GM21529 (cell line): ENCODE measurements at regions not wholly inside any gene's neighbourhood (a gene's known extent, or its start where the extent isn't known, plus 50 kb on each side); places are given as distances from the start of the nearest gene placed in this dataset.

Experiments
- ATAC-seq: cut with Tn5 transposase; IDR thresholded peaks from one replicate; pipeline ENCODE4 v1.9.1; 2021; ENCODE audit not compliant: unreplicated experiment

DNA sequence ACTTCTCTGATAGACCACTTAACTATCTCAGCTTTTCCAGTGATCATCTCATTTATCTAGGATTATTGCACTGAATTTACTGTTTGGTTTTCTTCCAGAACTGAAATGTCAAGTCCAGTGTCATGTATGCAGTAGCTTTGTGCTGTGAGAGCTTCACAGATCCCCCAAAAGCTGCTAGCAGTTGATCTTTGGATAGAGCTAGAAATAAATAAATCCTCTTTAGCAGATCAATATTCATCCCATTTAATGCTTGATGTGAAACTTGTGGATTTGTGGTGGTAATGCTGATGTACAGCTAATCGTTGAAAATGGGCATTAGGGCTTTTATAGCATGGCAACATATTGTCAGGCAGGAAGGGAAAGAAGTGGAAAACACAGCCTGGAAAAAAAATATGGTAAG lies 509.6 kb upstream of the FAM241A start:
- no peak for ATAC-seq

DNA sequence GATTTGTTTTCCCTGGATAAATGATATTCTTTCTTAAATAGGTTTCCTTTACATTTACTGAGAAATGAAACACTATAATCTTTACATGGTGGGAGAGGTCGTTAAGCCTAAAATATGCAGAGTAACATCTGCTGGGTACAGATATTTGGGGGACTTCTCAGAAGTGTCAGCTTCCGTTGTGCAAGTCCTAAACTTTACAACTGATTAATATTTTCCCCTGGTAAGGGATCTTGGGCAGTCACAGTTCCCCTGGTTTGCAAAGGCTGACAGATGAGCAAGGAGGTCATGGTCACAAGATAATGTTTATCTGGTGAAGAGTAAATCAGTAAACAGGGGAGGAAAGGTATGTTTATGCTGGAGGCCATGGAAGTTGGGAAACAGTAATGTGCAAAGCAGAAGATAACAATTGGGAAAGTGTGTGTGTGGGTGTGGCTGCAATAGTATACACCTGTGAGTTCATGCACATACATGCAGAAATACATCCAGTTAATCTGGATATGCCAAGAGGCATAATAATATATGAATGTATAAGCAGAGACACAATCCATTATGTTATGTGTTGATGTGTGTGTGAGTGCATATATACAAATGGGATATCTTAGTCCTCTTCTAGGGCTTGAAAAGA lies 508.2 kb upstream of the FAM241A start:
- no peak for ATAC-seq

GRCh38 chr4:111639120-111639690 lies 506.0 kb upstream of the FAM241A start:
- no peak for ATAC-seq

GRCh38 chr4:111639876-111640275 lies 505.4 kb upstream of the FAM241A start:
- ATAC-seq, result no peak

GRCh38 chr4:111641813-111642579 lies 503.3 kb upstream of the FAM241A start:
- ATAC-seq, result peak; percentile 96

- ATAC-seq, result no peak
These were observed 497.2 kb upstream of the FAM241A start for GRCh38 chr4:111648056-111648455.

DNA sequence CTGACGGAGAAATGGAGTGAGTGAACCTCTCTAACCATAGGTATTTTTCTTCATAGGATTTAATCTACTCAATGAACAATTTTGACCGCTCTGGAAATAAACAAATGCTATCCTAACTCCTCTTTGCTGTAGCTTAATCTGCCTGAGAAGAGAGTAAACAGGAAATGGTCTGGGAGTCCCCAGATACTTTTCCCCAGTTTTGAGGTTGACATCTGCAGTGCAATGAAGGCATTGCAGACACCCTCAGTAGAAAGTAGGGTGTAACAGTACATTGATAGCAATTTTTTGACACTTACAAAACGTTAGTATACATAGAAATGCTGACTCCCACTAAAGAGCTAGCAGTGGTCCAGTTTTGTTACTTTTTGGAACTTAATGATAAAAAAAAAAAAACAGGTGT lies 495.9 kb upstream of the FAM241A start:
- no peak for ATAC-seq

DNA sequence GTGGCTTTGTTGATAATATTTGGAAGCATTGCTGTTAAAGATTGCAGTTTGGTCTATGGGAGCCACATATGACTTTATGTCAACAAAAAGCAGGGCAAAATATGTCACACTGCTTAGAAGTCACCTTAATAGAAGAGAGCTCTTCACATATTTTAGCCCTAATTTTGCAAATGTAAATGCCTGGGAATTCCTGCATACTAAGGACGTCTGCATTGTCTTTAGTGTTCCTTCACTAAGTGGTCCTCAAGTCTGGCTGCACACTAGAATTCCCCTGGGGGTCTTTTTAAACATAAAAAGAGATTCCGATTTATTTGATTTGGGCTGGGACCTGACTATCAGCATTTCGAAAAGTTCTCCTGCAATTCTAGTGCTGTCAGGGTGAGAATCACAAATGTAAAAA lies 495.1 kb upstream of the FAM241A start:
- no peak for ATAC-seq

DNA sequence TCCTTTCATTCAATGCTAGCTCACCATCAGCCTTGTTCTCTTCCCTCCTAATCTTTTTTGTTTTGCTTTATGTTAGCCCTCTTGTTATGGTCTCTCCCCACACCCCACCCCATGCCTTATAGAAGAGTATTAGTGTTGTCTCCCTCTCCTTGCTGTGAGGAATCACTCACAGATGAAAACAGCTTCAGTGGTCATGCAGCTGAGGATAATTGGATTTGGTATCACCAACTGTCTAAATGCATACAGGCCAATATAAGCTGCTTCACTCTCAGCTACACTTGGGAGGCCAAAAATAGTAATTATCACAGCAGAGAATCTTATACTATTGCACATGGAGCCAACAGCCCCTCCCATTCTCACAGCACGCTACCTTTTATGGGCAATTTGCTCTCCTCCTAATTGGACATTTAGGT lies 494.6 kb upstream of the FAM241A start:
- no peak for ATAC-seq

- no peak for ATAC-seq
These were observed 493.0 kb upstream of the FAM241A start for GRCh38 chr4:111652236-111652635.

GRCh38 chr4:111652986-111653385 lies 492.3 kb upstream of the FAM241A start:
- ATAC-seq, result no peak

DNA sequence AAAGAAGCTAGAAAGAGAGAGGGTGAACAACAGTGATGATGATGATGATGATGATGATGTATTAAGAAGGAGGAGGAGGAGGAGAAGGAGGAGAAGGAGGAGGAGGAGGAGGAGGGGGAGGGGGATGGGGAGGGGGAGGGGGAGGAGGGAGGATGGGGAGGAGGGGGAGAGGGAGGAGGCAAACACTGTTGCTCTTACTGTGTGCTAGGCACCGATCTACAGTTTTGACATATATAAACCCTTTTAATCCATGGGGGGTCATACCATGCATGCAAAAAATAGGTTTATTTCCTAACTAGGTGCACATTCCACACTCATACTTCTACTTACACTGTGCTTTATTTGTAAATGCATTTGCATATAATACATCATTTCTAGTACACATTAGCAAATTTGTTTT lies 482.8 kb upstream of the FAM241A start:
- no peak for ATAC-seq

DNA sequence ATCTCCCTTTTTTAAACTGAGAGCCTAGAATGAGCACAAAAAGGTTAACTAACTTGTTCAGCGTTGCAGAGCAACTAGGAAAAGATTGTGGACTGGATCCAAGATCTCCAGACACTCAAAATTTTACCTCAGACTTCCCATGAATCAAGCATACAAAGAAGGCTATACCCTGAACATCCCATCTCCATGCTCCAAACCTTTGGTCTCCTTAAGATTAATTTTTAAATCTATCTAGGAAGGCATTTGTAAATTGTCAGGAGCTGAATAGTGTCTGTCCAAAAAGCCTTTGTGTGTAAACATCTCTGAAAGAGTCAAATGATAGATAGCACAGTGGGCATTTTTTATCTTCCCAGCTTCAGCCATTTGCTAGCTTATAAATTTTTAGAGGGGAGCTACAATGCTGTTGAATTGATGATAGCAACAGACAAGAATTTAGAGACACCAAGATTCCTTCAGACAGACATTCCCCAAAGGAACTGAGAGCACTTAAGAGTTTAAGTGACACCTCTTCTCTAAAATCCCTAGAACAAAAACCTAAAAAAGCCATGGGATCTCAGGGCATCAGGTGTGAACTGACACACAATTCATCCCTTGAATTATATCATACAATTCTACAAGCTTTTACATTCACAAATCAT lies 480.8 kb upstream of the FAM241A start:
- no peak for ATAC-seq

GRCh38 chr4:111666826-111667360 lies 478.4 kb upstream of the FAM241A start:
- ATAC-seq, result no peak

DNA sequence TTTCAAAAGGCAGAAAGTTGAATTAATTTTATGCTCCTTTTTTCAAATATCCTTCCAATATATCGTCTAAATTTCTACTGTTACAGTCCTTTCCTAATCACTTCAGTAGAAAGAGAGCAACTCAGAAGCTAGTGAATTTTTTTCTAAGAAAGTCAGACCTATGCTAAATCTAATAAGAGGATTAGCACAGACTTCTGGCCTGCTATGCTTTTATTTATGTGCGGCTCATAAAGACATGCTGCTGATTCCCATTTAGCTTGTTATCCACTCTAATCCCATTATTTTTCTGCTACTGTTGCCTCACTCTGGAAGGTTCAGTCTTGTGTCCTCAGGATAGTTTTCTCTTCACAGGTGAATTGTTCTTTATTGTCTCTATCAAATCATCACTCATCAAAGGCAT lies 473.5 kb upstream of the FAM241A start:
- ATAC-seq, result no peak

DNA sequence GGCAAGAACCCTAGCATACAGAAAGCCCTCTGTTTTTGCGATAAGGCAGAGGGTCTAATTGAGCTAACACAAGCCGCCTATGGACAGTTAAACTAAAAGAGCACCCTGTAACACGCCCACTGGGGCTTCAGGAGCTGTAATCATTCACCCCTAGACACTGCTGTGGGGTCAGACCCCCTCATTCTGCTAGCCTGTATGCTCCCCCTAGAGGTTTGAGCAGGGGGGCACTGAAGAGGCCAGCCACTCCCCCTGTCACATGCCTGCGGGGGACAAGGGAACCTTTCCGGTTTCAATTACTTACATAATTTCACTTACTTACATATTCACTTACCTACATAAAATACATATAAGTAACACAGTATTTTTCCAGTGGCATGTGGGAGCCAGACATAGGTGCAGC lies 469.5 kb upstream of the FAM241A start:
- no peak for ATAC-seq

DNA sequence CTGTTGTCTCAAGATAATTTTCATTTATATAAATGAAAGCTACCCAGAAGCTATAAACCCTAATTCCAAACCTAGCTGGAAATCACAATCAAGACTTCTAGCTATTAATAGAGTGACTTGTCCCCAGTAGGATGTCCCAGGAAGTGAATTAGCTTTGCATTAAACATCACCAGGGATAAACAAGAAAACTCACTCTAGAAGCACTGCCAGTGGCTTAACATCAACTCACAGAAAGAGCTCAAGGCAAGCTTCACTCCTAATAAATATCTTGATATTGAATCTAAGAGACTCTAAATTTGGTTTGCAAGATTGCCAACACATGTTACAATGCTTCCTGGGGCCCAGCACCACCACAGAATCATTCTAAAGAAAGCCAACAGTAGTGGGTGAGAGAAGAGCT lies 468.7 kb upstream of the FAM241A start:
- ATAC-seq, result no peak

- ATAC-seq, result no peak
These were observed 466.8 kb upstream of the FAM241A start for GRCh38 chr4:111678479-111678878.

GRCh38 chr4:111678908-111679307 lies 466.3 kb upstream of the FAM241A start:
- no peak for ATAC-seq

DNA sequence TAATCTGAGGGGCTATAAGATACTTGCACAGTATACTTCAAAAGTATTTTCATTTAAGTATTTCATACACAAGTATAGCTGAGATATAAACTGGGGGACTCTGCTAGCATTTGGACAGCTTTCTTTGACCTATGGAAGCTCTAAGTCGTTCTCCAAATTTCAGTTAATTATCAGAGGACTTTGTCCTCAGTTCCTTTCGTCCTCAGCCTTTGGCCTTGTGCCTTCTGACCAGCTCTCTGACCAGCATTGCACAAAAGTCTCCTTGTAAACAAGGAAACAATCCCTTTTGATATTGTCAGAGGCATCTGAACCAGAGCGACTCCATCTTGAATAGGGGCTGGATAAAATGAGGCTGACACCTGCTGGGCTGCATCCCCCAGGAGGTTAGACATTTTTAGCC lies 464.0 kb upstream of the FAM241A start:
- ATAC-seq, result no peak

GRCh38 chr4:111681751-111682150 lies 463.5 kb upstream of the FAM241A start:
- no peak for ATAC-seq

- ATAC-seq, result no peak
These were observed 460.0 kb upstream of the FAM241A start for GRCh38 chr4:111685205-111685604.
